HS-5 (cell line): ENCODE measurements at regions not wholly inside any gene's neighbourhood (a gene's known extent, or its start where the extent isn't known, plus 50 kb on each side); places are given as distances from the start of the nearest gene placed in this dataset.

Experiments
- DNase-seq: peaks from one replicate; pipeline ENCODE4 v3.0.0-alpha.2; 2012; ENCODE audit warnings: low read depth

DNA sequence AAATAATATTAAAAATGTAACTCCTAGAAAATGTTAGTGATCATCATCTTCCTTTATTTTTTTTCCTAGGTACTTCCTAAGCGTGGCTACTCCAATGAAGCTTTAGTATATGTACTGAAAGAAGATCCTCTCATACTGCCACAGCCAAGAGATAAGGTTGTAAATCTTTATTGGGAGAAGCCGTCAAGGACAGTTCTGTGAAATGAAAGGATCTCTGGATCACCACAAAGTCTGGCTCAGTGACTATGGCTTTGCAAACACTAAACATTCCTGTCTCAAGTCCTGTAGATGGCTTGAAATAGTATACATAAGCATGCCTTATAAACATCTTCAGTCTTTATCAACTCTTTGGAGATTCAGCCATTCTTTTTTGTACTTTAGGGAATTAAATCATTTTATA, 61.2 kb upstream of the DPH5 start:
- no peak for DNase-seq

DNA sequence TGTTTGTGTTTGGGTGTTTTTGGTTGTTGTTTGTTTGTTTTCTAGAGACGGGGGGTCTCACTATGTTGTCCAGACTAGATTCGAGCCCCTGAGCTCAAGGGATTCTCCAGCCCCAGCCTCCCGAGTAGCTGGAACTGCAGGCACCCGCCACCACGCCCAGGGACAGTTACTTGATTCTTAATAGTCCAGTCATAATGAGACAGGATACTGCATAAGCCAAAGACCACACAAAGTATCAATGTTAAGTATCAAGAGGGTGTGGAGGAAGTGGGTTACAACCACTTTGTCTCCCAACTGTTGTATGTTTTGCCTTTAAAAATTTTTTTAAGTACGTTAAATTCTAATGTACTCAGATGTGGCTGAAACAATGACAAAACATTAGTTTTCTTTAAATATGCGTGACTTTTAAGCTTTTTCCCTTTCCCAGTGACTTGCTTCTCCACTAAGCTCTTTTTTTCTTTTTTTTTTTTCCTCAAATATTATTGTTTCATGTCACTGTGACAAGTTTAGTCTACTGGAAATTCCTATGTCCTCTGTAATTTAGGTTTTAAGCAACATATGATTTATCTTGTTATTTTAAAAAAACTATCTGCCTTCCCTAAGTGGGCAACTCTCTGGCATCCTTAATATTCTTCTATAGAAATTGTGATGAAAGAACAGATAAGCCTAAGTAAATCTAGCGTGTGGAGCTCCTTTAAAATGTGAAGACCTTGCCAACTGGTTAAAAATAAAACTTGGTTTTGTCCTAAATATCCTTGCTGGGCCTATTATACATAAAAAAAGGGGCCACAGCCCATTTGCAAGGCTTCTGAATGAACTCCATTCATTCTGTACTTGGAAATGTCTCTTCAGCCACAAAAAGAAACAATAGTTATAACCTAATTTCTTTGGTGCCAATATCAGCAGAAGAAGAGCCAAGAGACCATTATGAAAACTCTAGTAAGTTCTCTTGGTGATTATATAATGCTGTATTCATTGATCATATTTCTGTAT, 56.2 kb upstream of the DPH5 start:
- no peak for DNase-seq

DNA sequence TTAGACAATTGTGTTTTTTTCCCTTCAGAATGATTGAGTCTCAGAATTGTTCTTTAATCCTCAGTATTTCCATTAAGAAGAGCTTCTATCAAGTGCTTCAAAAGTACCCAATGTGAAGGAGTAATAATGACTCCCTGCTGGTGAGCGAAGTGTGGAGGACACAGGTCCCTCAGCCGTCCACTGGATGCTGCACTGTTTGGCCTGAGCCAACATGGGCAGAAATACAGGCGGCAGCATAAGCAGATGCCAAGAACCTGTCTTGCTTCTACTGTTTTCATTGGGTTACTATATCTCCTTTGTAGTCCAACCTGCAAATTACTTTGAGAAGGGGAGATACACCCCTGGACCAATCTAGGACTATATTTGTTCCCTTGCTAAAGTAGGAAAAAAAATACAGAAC, 55.3 kb upstream of the DPH5 start:
- no peak for DNase-seq

DNA sequence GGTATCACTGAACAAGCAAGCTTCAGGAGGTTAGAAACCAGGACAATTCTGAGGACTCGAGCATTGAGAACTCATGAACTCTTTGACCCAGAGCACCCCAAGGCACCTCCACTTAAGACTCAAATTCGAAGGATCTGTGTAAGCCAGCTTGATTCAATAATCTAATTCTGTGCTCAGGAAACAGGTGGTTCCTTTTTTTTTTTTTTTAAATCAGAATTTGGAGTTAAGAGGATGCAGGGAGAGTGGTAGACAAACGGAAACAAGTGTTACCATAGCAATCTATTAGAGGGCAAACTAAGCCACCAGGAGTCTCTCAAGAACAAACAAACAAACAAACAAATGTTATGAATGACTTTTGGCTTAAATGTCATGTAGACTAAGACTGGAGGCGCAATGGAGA, 53.8 kb upstream of the DPH5 start:
- no peak for DNase-seq

DNA sequence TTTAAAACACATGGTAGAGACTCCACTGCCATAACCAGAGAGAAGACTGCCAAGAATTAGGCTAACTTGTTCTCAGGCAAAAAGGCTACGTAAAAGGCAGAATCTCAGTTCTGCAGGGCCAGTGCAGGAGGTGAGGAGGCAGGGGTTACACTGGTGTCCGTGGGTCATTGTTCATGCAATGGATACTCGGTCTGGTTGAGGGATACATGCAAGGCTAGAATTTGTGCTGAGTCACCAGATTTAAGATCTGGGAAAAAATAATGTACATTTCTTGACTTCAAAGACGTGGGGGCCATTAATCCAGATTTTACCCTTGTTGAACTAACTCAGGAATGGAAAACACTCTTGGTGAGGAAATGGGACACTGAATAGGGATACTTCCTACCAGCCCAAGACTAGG, 52.3 kb upstream of the DPH5 start:
- DNase-seq: no peak

DNA sequence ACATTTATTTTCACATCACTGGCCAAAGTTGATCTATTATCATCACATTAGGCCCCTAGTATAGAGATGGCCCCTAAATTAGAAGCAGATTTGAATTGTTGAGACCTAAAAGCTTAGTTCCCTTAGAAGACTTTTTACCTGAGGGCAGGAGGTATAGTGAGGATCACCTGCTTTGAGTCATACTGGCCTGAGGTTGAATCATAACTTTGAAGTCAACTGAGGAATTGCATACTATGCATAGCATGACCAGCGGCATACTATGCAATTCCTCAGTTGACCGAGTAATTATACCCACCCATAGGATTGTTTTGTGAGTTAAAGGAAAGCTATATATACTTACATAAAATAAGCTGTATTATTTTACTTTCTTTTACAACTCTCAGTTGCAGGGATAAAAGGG, 50.3 kb upstream of the DPH5 start:
- DNase-seq: no peak
